Forelimb muscle (tissue), 1 donor: ENCODE measurements at regions not wholly inside any gene's neighbourhood (a gene's known extent, or its start where the extent isn't known, plus 50 kb on each side); places are given as distances from the start of the nearest gene placed in this dataset.

Experiments used
- DNase-seq: peaks from one replicate; pipeline ENCODE4 v3.0.0-alpha.2; 2013; ENCODE audit warnings: low read depth

GRCh38 chr4:89427782-89428181, 120.2 kb upstream of the GPRIN3 start:
- no peak for DNase-seq

GRCh38 chr4:89425023-89425422, 117.4 kb upstream of the GPRIN3 start:
- no peak for DNase-seq

- no peak for DNase-seq
Measured at GRCh38 chr4:89422441-89422990, 114.9 kb upstream of the GPRIN3 start.

- no peak for DNase-seq
Measured at GRCh38 chr4:89420507-89420906, 112.9 kb upstream of the GPRIN3 start.

DNA sequence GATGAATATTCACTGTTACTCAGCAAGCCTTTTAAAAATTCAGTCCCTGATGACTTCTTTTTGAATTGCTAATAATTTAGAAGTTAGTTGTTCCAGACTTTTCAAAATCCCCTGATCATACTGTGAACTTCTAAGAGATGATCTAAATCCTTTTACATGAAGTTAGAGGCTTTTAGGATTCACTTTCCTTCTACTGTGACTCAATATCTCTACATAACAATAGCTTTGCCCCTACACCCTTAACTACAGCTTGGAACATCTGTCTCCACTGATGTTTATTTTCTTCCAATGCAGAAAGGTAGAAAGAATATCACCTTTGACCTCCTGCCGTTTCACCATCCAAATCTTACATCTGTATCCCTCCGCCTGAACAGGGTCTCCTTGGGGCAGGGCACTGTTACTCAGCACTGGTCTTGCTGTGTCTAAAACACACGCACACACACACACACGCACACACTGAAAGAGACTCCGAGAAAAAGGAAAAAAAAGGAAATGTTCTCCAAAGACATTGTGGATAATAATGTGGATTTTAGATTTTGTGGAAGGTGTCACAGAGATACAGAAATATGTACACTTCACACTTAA, 111.6 kb upstream of the GPRIN3 start:
- DNase-seq = no peak

GRCh38 chr4:89416960-89417359, 109.4 kb upstream of the GPRIN3 start:
- DNase-seq = no peak

- no peak for DNase-seq
Measured at GRCh38 chr4:89413518-89413917, 105.9 kb upstream of the GPRIN3 start.

DNA sequence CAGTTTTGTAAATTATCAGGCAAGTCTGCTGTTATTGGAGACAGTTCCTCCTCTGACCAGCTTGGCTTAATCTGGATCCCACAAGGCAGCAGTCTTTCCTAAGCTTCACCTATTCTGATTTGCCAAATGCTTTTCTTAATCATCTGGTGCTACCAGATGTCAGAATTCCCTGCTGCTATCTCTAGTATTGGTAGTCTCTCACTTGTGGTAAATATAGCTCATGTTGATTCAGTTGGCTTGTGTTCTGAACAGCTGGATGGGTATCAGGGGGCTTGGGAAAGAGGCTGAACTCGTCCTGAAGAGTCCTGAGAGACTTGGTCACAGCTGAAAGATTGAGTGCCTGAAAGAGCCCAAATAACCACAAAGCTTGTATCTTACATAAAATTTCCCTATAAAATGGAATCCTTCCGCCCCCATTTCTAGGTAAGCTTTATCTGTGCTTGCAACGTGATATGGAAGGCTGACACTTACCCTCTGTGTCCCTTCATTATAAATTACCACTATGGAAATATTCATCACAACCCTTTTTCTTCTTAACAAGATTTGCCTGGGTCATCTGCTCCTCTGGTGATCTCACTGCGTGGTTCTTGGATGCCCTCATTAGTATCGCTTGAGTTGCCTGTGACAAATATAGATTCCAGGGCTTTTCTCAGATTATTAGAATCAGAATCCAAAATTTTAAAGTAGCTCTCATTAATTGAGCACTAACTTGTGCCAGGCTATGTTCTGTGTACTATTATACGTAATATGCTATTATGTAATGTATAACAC, 104.1 kb upstream of the GPRIN3 start:
- DNase-seq = no peak

DNA sequence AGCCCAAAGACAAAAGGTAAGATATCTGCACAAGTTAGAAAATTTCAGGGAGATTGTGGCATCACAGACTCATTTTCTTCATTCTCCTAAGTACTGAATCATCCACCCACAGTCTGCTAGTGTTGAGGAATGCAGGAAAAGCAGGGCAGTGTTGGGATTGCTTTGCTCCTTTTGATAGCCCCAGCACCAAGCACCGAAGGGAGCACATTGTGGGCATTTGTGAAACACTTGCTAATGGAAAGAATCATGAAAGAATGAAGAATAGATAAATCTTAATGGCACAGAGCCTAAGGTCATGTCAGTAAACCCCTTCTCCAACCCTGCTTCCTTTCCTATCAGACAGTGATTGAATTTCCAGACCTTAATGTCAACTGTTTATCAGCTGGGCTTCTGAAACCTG, 103.1 kb upstream of the GPRIN3 start:
- no peak for DNase-seq

DNA sequence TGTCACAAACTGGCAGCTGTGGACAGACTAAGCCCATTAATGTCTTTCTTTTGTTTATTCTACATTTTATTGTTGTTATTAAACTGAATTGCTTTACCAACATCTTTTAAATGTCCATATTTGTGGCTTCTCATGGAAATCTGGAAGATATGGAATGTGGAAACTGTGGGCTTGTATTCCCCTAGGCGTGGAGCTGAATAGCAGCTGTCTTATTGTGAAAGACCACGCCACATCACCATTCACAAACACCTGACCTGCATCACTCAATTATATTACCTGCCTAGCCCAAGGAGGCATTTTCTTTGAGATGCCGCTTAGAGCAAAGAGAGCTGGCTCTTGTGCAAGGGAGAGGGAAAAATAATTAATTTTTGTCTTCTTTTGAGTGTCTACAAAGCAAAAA, 96.9 kb upstream of the GPRIN3 start:
- DNase-seq = no peak

- no peak for DNase-seq
Measured at GRCh38 chr4:89403826-89404225, 96.2 kb upstream of the GPRIN3 start.

DNA sequence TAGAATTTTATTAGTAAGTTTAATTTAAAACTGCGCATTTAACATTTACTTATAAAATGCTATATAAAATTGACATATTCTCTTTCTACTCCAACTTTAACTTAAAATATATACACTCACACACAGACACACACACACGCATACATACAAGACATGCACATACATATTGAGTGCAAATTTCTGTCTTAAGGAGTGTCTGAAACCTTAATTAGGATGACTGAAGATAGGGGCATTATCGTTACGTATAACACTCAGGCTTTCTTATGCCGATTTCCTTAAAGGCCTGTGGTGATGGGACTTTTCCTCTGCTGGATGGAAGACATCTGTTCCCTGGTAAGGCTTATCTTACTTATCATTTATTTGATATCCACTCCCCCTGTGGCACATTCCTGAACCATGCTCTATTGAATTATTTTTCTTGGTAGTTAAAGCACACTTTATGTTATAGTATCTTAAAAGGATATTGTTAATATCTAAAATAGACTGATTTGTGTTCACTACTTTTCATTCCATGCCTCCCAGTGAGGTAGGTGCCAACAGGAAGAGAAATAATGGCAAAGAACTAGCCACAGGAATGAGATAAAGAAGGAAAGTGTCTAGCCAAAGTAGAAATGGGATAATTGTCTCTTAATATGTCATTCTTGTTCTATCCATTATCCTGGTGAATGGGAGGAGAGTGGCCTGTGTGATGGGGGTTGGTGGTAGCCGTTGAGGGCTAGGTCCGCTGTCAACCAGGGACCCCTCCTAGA, 92.9 kb upstream of the GPRIN3 start:
- no peak for DNase-seq

DNA sequence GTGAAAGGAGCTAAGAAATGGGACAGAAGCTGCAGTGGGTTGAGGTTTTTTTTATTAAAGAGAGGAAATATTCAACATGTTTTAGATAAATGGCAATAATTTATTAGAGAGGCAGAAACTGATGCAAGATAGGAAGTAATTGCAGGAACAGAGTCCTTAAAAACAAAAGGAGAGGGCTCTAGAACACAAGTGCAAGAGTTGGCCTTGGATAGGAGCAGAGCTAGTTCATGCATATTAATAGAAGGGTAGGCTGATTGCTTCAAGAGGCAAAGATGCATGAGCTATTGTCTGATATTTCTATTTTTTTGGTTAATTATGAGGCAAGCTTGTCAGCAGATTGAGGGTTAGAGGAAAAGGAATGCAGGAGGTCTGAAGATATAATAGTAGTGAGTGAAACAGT, 91.0 kb upstream of the GPRIN3 start:
- no peak for DNase-seq

- DNase-seq = no peak
Measured at GRCh38 chr4:89398146-89398545, 90.5 kb upstream of the GPRIN3 start.

- DNase-seq = no peak
Measured at GRCh38 chr4:89397441-89397840, 89.8 kb upstream of the GPRIN3 start.

GRCh38 chr4:89382439-89382838, 74.8 kb upstream of the GPRIN3 start:
- DNase-seq = no peak

- DNase-seq = no peak
Measured at GRCh38 chr4:89380980-89381379, 73.4 kb upstream of the GPRIN3 start.

GRCh38 chr4:89379511-89380044, 72.0 kb upstream of the GPRIN3 start:
- no peak for DNase-seq

DNA sequence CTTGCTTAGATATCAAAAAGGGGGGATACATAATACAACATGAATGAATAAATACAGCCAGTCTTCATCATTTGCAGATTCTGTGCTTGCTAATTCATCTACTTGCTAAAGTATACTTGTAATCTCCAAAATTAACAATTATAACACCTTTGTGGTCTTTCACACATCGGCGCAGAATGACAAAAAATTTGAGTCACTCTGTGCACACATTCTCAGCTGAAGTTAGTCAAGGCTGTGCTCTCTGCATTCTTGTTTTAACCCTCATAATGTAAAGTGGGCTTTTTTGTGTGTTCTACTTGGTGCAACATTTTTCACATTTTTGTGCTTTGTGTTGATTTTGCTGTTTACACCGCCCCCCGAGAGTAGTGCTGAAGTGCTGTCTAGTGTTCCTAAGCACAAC, 65.8 kb upstream of the GPRIN3 start:
- DNase-seq = no peak

DNA sequence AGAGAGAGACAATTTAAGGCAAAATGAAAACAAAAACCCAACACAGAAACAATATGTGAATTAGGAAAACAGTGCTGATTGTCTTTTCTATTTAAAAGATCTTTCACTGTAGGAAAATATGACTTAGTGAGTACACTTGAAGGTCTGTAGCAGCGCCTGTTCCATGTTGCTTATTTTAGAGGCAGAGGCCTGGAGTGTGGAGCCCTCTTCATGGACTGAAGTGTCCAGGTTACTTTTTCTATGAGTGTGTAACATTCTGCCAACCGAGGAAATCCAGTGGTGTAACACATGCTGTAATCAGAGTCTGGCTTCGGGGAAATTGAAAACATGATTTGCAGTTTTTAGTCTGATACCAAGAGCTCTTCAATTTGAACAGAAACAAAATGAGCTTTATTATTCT, 64.0 kb upstream of the GPRIN3 start:
- DNase-seq = no peak

- no peak for DNase-seq
Measured at GRCh38 chr4:89369581-89369980, 62.0 kb upstream of the GPRIN3 start.

- no peak for DNase-seq
Measured at GRCh38 chr4:89368861-89369260, 61.3 kb upstream of the GPRIN3 start.
